ENCODE measurements at regions not wholly inside any gene's neighbourhood (a gene's known extent, or its start where the extent isn't known, plus 50 kb on each side); places are given as distances from the start of the nearest gene placed in this dataset.

- TF ChIP-seq JUND (IDR thresholded peaks at IDR 0.05) (no peak), REST (IDR thresholded peaks at IDR 0.05; ENCODE audit: low read depth, low read length) (no peak), RFX5 (IDR thresholded peaks at IDR 0.05; ENCODE audit: low read length) (no peak), CTCF (IDR thresholded peaks at IDR 0.05) (no peak), YY1 (IDR thresholded peaks at IDR 0.05; ENCODE audit: low read depth) (no peak), SMC3 (IDR thresholded peaks at IDR 0.05; ENCODE audit: low read depth, low read length) (no peak), EZH2phosphoT487 (IDR thresholded peaks at IDR 0.05; ENCODE audit: borderline replicate concordance, low read depth) (no peak), POLR2AphosphoS5 (IDR thresholded peaks at IDR 0.05; ENCODE audit: low read depth, low read length) (no peak)
These were observed 147.6 kb upstream of the ITGA6 start for GRCh38 chr2:172279813-172280212.
